OCI-M1 (cell line): ENCODE measurements at regions not wholly inside any gene's neighbourhood (a gene's known extent, or its start where the extent isn't known, plus 50 kb on each side); places are given as distances from the start of the nearest gene placed in this dataset.
"Not testable (repeated sequence)": the region's sequence is repeated elsewhere in the genome, so short reads cannot be mapped to it uniquely, and the experiment has no call there.

Source experiments
- DNase-seq: peaks from one replicate; lab custom pipeline; 2025; lab: John Stamatoyannopoulos, UW

- DNase-seq = peak; percentile 75
These were observed 405.9 kb upstream of the BTBD3 start for GRCh38 chr20:11511821-11512220.

- not testable (repeated sequence) for DNase-seq
These were observed 404.4 kb upstream of the BTBD3 start for GRCh38 chr20:11513241-11513745.

- no peak for DNase-seq
These were observed 401.2 kb upstream of the BTBD3 start for GRCh38 chr20:11516448-11516847.

GRCh38 chr20:11520596-11520995 lies 397.1 kb upstream of the BTBD3 start:
- no peak for DNase-seq

GRCh38 chr20:11521476-11522365 lies 396.0 kb upstream of the BTBD3 start:
- DNase-seq = peak; percentile 6

- no peak for DNase-seq
These were observed 395.3 kb upstream of the BTBD3 start for GRCh38 chr20:11522366-11522741.

- no peak for DNase-seq
These were observed 388.6 kb upstream of the BTBD3 start for GRCh38 chr20:11529047-11529446.

- DNase-seq = no peak
These were observed 380.7 kb upstream of the BTBD3 start for GRCh38 chr20:11537032-11537431.

GRCh38 chr20:11539450-11539849 lies 378.2 kb upstream of the BTBD3 start:
- no peak for DNase-seq

- DNase-seq = no peak
These were observed 377.1 kb upstream of the BTBD3 start for GRCh38 chr20:11540558-11540957.

- no peak for DNase-seq
These were observed 375.0 kb upstream of the BTBD3 start for GRCh38 chr20:11542645-11543044.

GRCh38 chr20:11544029-11544678 lies 373.5 kb upstream of the BTBD3 start:
- DNase-seq = peak; percentile 93

GRCh38 chr20:11546939-11547338 lies 370.8 kb upstream of the BTBD3 start:
- no peak for DNase-seq

- no peak for DNase-seq
These were observed 368.3 kb upstream of the BTBD3 start for GRCh38 chr20:11549172-11550103.

- no peak for DNase-seq
These were observed 366.9 kb upstream of the BTBD3 start for GRCh38 chr20:11550657-11551338.

- no peak for DNase-seq
These were observed 366.2 kb upstream of the BTBD3 start for GRCh38 chr20:11551479-11551878.

GRCh38 chr20:11553603-11554002 lies 364.1 kb upstream of the BTBD3 start:
- peak; percentile 64 for DNase-seq

- no peak for DNase-seq
These were observed 362.2 kb upstream of the BTBD3 start for GRCh38 chr20:11555510-11555909.

GRCh38 chr20:11556410-11556809 lies 361.3 kb upstream of the BTBD3 start:
- DNase-seq = no peak

GRCh38 chr20:11564491-11564890 lies 353.2 kb upstream of the BTBD3 start:
- no peak for DNase-seq

- DNase-seq = no peak
These were observed 348.5 kb upstream of the BTBD3 start for GRCh38 chr20:11569163-11569562.

GRCh38 chr20:11573507-11573906 lies 344.2 kb upstream of the BTBD3 start:
- no peak for DNase-seq
